SHP77 treated with DMSO at 0.1 percent for 48 hours (cell line): ENCODE measurements at regions not wholly inside any gene's neighbourhood (a gene's known extent, or its start where the extent isn't known, plus 50 kb on each side); places are given as distances from the start of the nearest gene placed in this dataset.
"Not testable (repeated sequence)": the region's sequence is repeated elsewhere in the genome, so short reads cannot be mapped to it uniquely, and the experiment has no call there.

ENCODE experiments used
- DNase-seq: peaks from one replicate; lab custom pipeline; 2025; lab: John Stamatoyannopoulos, UW

GRCh38 chr3:31184261-31185061, 290.0 kb upstream of the GADL1 start:
- DNase-seq = no peak

- no peak for DNase-seq
Observed at GRCh38 chr3:31185062-31185357, 290.5 kb upstream of the GADL1 start.

- DNase-seq = no peak
Observed at GRCh38 chr3:31186041-31186440, 291.6 kb upstream of the GADL1 start.

GRCh38 chr3:31187380-31187779, 292.9 kb upstream of the GADL1 start:
- no peak for DNase-seq

- no peak for DNase-seq
Observed at GRCh38 chr3:31188112-31188511, 293.7 kb upstream of the GADL1 start.

- no peak for DNase-seq
Observed at GRCh38 chr3:31189330-31189729, 294.9 kb upstream of the GADL1 start.

- no peak for DNase-seq
Observed at GRCh38 chr3:31189971-31190370, 295.5 kb upstream of the GADL1 start.

- no peak for DNase-seq
Observed at GRCh38 chr3:31191354-31191753, 296.9 kb upstream of the GADL1 start.

- no peak for DNase-seq
Observed at GRCh38 chr3:31193429-31193828, 299.0 kb upstream of the GADL1 start.

GRCh38 chr3:31193871-31194270, 299.4 kb upstream of the GADL1 start:
- no peak for DNase-seq

- DNase-seq = no peak
Observed at GRCh38 chr3:31196261-31196660, 301.8 kb upstream of the GADL1 start.

- DNase-seq = no peak
Observed at GRCh38 chr3:31196881-31197364, 302.5 kb upstream of the GADL1 start.

- DNase-seq = no peak
Observed at GRCh38 chr3:31197941-31198340, 303.5 kb upstream of the GADL1 start.

- DNase-seq = no peak
Observed at GRCh38 chr3:31198890-31199289, 304.4 kb upstream of the GADL1 start.

- DNase-seq = no peak
Observed at GRCh38 chr3:31203960-31204795, 309.7 kb upstream of the GADL1 start.

- not testable (repeated sequence) for DNase-seq
Observed at GRCh38 chr3:31204796-31205056, 310.3 kb upstream of the GADL1 start.

- DNase-seq = no peak
Observed at GRCh38 chr3:31210068-31210645, 315.7 kb upstream of the GADL1 start.

- no peak for DNase-seq
Observed at GRCh38 chr3:31213869-31214486, 318.7 kb upstream of the STT3B start.

- no peak for DNase-seq
Observed at GRCh38 chr3:31218082-31218481, 314.6 kb upstream of the STT3B start.

GRCh38 chr3:31219131-31219843, 313.4 kb upstream of the STT3B start:
- no peak for DNase-seq

- no peak for DNase-seq
Observed at GRCh38 chr3:31220431-31220830, 312.3 kb upstream of the STT3B start.

GRCh38 chr3:31223278-31223677, 309.4 kb upstream of the STT3B start:
- DNase-seq = no peak
